ENCODE measurements at regions not wholly inside any gene's neighbourhood (a gene's known extent, or its start where the extent isn't known, plus 50 kb on each side); places are given as distances from the start of the nearest gene placed in this dataset.

DNA sequence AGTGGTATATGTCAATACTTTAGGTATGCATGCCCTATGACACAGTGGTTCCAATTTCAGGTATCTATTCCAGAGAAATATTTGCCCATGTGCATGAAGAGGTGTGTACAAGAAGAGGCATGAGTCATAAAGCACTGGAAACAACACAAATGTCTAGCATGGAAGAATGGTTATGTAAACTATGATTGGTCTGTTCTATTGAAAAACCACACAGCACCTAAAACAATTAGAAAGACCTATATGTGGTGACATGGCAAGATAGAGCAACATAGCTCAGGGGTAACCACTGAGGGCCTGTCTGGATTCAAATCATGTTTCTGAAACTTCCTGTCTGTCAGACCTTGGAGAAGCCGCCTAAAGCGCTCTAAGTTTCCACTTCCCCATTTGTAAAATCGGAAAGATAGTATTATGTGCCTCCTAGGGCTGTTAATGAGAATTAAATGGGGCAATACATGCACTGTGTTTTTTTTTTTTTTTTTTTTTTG, 63.4 kb upstream of the GPCPD1 start (continued):
- TF ChIP-seq, protein P1, sequence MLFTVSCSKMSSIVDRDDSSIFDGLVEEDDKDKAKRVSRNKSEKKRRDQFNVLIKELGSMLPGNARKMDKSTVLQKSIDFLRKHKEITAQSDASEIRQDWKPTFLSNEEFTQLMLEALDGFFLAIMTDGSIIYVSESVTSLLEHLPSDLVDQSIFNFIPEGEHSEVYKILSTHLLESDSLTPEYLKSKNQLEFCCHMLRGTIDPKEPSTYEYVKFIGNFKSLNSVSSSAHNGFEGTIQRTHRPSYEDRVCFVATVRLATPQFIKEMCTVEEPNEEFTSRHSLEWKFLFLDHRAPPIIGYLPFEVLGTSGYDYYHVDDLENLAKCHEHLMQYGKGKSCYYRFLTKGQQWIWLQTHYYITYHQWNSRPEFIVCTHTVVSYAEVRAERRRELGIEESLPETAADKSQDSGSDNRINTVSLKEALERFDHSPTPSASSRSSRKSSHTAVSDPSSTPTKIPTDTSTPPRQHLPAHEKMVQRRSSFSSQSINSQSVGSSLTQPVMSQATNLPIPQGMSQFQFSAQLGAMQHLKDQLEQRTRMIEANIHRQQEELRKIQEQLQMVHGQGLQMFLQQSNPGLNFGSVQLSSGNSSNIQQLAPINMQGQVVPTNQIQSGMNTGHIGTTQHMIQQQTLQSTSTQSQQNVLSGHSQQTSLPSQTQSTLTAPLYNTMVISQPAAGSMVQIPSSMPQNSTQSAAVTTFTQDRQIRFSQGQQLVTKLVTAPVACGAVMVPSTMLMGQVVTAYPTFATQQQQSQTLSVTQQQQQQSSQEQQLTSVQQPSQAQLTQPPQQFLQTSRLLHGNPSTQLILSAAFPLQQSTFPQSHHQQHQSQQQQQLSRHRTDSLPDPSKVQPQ (CRISPR knock-in tag; IDR thresholded peaks at IDR 0.05; ENCODE audit: borderline replicate concordance): no peak
- TF ChIP-seq FOXK1 (CRISPR knock-in tag; IDR thresholded peaks at IDR 0.05; ENCODE audit: borderline replicate concordance) (no peak), SPI1 (IDR thresholded peaks at IDR 0.05; ENCODE audit: borderline replicate concordance, low read depth, low read length) (peak; percentile 97), ARHGAP35 (IDR thresholded peaks at IDR 0.05; ENCODE audit: partially characterized antibody) (no peak), REST (IDR thresholded peaks at IDR 0.05; ENCODE audit: borderline replicate concordance) (no peak), REST (CRISPR knock-in tag; IDR thresholded peaks at IDR 0.05; ENCODE audit: low read depth) (no peak), RNF2 (IDR thresholded peaks at IDR 0.05) (no peak), COPS2 (conservative IDR thresholded peaks at IDR 0.05) (no peak), MTF1 (CRISPR knock-in tag; IDR thresholded peaks at IDR 0.05; ENCODE audit: borderline replicate concordance) (no peak), THRAP3 (IDR thresholded peaks at IDR 0.05; ENCODE audit: borderline replicate concordance) (no peak), SREBF1 (IDR thresholded peaks at IDR 0.05; ENCODE audit: borderline replicate concordance, low read depth, low read length) (no peak), KLF6 (CRISPR knock-in tag; IDR thresholded peaks at IDR 0.05; ENCODE audit: borderline replicate concordance) (no peak), ZNF174 (CRISPR knock-in tag; IDR thresholded peaks at IDR 0.05) (no peak), NCOA1 (IDR thresholded peaks at IDR 0.05; ENCODE audit: low read depth) (no peak), RCOR1 (IDR thresholded peaks at IDR 0.05; ENCODE audit: borderline replicate concordance in 1 of 2, low read depth in 2 of 2, low read length in 2 of 2) (no peak), KDM2B (CRISPR knock-in tag; IDR thresholded peaks at IDR 0.05) (no peak), XRCC3 (IDR thresholded peaks at IDR 0.05) (no peak), NFATC3 (IDR thresholded peaks at IDR 0.05) (no peak), GTF2E2 (tag; IDR thresholded peaks at IDR 0.05) (no peak)
- TF ChIP-seq, protein P2, sequence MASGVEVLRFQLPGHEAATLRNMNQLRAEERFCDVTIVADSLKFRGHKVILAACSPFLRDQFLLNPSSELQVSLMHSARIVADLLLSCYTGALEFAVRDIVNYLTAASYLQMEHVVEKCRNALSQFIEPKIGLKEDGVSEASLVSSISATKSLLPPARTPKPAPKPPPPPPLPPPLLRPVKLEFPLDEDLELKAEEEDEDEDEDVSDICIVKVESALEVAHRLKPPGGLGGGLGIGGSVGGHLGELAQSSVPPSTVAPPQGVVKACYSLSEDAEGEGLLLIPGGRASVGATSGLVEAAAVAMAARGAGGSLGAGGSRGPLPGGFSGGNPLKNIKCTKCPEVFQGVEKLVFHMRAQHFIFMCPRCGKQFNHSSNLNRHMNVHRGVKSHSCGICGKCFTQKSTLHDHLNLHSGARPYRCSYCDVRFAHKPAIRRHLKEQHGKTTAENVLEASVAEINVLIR (CRISPR knock-in tag; IDR thresholded peaks at IDR 0.05): no peak

Data from K562 (cell line).